ENCODE measurements at regions not wholly inside any gene's neighbourhood (a gene's known extent, or its start where the extent isn't known, plus 50 kb on each side); places are given as distances from the start of the nearest gene placed in this dataset.

GRCh38 chr3:144098691-144099090, 127.1 kb downstream of the DIPK2A start:
- TF ChIP-seq, protein P1, sequence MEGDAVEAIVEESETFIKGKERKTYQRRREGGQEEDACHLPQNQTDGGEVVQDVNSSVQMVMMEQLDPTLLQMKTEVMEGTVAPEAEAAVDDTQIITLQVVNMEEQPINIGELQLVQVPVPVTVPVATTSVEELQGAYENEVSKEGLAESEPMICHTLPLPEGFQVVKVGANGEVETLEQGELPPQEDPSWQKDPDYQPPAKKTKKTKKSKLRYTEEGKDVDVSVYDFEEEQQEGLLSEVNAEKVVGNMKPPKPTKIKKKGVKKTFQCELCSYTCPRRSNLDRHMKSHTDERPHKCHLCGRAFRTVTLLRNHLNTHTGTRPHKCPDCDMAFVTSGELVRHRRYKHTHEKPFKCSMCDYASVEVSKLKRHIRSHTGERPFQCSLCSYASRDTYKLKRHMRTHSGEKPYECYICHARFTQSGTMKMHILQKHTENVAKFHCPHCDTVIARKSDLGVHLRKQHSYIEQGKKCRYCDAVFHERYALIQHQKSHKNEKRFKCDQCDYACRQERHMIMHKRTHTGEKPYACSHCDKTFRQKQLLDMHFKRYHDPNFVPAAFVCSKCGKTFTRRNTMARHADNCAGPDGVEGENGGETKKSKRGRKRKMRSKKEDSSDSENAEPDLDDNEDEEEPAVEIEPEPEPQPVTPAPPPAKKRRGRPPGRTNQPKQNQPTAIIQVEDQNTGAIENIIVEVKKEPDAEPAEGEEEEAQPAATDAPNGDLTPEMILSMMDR (IDR thresholded peaks at IDR 0.05; ENCODE audit: poor library complexity, severe bottlenecking), result no peak
- no peak for TF ChIP-seq POLR2AphosphoS5 (IDR thresholded peaks at IDR 0.05)
- no peak for TF ChIP-seq EP300 (conservative IDR thresholded peaks at IDR 0.05; ENCODE audit: poor library complexity, severe bottlenecking)
- TF ChIP-seq EZH2 (IDR thresholded peaks at IDR 0.05; ENCODE audit: borderline replicate concordance, insufficient read depth, low read length, poor library complexity, severe bottlenecking), result no peak
- no peak for TF ChIP-seq TAF1 (IDR thresholded peaks at IDR 0.05; ENCODE audit: low read depth)
- TF ChIP-seq, protein P2, sequence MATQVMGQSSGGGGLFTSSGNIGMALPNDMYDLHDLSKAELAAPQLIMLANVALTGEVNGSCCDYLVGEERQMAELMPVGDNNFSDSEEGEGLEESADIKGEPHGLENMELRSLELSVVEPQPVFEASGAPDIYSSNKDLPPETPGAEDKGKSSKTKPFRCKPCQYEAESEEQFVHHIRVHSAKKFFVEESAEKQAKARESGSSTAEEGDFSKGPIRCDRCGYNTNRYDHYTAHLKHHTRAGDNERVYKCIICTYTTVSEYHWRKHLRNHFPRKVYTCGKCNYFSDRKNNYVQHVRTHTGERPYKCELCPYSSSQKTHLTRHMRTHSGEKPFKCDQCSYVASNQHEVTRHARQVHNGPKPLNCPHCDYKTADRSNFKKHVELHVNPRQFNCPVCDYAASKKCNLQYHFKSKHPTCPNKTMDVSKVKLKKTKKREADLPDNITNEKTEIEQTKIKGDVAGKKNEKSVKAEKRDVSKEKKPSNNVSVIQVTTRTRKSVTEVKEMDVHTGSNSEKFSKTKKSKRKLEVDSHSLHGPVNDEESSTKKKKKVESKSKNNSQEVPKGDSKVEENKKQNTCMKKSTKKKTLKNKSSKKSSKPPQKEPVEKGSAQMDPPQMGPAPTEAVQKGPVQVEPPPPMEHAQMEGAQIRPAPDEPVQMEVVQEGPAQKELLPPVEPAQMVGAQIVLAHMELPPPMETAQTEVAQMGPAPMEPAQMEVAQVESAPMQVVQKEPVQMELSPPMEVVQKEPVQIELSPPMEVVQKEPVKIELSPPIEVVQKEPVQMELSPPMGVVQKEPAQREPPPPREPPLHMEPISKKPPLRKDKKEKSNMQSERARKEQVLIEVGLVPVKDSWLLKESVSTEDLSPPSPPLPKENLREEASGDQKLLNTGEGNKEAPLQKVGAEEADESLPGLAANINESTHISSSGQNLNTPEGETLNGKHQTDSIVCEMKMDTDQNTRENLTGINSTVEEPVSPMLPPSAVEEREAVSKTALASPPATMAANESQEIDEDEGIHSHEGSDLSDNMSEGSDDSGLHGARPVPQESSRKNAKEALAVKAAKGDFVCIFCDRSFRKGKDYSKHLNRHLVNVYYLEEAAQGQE (IDR thresholded peaks at IDR 0.05; ENCODE audit: borderline replicate concordance), result no peak
